ENCODE measurements at regions not wholly inside any gene's neighbourhood (a gene's known extent, or its start where the extent isn't known, plus 50 kb on each side); places are given as distances from the start of the nearest gene placed in this dataset.
"Not testable (repeated sequence)": the region's sequence is repeated elsewhere in the genome, so short reads cannot be mapped to it uniquely, and the experiment has no call there.

DNA sequence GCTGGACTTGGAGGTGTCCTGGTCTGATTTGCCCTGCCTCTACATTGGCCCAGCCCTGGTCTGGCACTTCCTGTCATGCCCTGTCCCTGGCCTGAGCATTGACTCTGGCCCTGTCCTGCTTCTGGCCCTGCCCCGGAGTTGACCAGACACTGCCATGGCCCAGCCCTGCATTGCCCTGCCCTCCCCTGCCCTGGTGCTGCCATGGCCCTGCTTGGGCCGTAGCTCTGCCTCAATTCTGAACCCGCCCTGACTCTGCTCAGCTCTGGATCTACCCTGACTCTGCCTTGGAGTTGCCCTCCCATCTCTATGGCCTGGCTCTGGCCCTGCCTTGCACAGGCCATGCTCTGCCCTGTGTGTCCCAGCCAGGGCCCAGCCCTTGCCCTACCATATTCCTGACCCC is 647.1 kb downstream of the ZNF37A start:
- Mint-ChIP-seq H3K36me3 (ENCODE audit: low read depth, unreplicated experiment) (peaks cover 4% of the 10 kb centered on the region), H3K27ac (ENCODE audit: unreplicated experiment) (no peak overlapping the region), H3K4me3 (ENCODE audit: unreplicated experiment) (no peak overlapping the region), H3K27me3 (ENCODE audit: unreplicated experiment) (peaks cover 11% of the 10 kb centered on the region), H3K9me3 (ENCODE audit: unreplicated experiment) (peaks cover 12% of the 10 kb centered on the region), H3K4me1 (ENCODE audit: unreplicated experiment) (no peaks in the 10 kb centered on the region)
- TF ChIP-seq, protein P1, sequence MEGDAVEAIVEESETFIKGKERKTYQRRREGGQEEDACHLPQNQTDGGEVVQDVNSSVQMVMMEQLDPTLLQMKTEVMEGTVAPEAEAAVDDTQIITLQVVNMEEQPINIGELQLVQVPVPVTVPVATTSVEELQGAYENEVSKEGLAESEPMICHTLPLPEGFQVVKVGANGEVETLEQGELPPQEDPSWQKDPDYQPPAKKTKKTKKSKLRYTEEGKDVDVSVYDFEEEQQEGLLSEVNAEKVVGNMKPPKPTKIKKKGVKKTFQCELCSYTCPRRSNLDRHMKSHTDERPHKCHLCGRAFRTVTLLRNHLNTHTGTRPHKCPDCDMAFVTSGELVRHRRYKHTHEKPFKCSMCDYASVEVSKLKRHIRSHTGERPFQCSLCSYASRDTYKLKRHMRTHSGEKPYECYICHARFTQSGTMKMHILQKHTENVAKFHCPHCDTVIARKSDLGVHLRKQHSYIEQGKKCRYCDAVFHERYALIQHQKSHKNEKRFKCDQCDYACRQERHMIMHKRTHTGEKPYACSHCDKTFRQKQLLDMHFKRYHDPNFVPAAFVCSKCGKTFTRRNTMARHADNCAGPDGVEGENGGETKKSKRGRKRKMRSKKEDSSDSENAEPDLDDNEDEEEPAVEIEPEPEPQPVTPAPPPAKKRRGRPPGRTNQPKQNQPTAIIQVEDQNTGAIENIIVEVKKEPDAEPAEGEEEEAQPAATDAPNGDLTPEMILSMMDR (IDR thresholded peaks at IDR 0.05; ENCODE audit: unreplicated experiment): no peak
- DNase-seq (ENCODE audit: low spot score): no peak

- H3K27ac Mint-ChIP-seq (ENCODE audit: unreplicated experiment); H3K27me3 Mint-ChIP-seq (ENCODE audit: unreplicated experiment); H3K4me1 Mint-ChIP-seq (ENCODE audit: unreplicated experiment); H3K36me3 Mint-ChIP-seq (ENCODE audit: low read depth, unreplicated experiment); H3K4me3 Mint-ChIP-seq (ENCODE audit: unreplicated experiment); DNase-seq (ENCODE audit: low spot score): not testable (repeated sequence)
- H3K9me3 Mint-ChIP-seq (ENCODE audit: unreplicated experiment): peaks cover 12% of the 10 kb centered on the region
These were observed 650.3 kb downstream of the ZNF37A start for GRCh38 chr10:38744446-38744845.

DNA sequence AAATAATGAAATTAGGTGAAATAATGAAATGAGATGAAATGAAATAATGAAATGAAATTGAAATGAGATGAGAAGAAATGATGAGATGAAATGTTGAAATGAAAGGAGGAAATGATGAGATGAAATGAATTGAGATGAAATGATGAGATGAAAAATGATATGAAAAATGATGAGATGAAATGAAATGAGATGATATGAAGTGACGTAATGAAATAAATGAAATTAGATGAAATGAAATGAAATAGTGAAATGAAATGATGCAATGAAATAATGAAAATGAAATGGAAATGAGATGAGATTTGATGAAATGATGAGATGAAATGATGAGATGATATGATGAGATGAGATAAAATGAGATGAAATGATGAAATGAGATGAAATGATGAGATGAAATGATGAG is 651.9 kb downstream of the ZNF37A start:
- not testable (repeated sequence) for H3K9me3 Mint-ChIP-seq (ENCODE audit: unreplicated experiment); H3K27me3 Mint-ChIP-seq (ENCODE audit: unreplicated experiment); H3K4me3 Mint-ChIP-seq (ENCODE audit: unreplicated experiment); H3K27ac Mint-ChIP-seq (ENCODE audit: unreplicated experiment); DNase-seq (ENCODE audit: low spot score); H3K36me3 Mint-ChIP-seq (ENCODE audit: low read depth, unreplicated experiment); H3K4me1 Mint-ChIP-seq (ENCODE audit: unreplicated experiment)
